GM13976 (cell line): ENCODE measurements at regions not wholly inside any gene's neighbourhood (a gene's known extent, or its start where the extent isn't known, plus 50 kb on each side); places are given as distances from the start of the nearest gene placed in this dataset.

Experiments
- DNase-seq: peaks from one replicate; pipeline ENCODE4 v3.0.0; 2012; ENCODE audit warnings: low spot score
- in situ Hi-C: fragments of 300-500 bp; cut with MboI; formaldehyde crosslinking; loops from one replicate; pipeline ENCODE4 v1.12.0; 2022; ENCODE audit warnings: low sequenced_read_pairs, mixed read lengths, inconsistent platforms; ENCODE audit not compliant: unreplicated experiment
- TF ChIP-seq, protein P1 (sequence below): IDR thresholded peaks from 2 replicates; pipeline ENCODE4 v1.5.1; 2012; ENCODE audit warnings: borderline replicate concordance, mild to moderate bottlenecking; ENCODE audit not compliant: insufficient read depth; ENCODE audit errors: extremely low read depth, missing control alignments, control extremely low read depth

- in situ Hi-C loops, result loop anchor here (10.0 kb wide), 1 partner anchor 488 kb away; no protein-coding TSS in a partner anchor
- TF ChIP-seq, protein P1, sequence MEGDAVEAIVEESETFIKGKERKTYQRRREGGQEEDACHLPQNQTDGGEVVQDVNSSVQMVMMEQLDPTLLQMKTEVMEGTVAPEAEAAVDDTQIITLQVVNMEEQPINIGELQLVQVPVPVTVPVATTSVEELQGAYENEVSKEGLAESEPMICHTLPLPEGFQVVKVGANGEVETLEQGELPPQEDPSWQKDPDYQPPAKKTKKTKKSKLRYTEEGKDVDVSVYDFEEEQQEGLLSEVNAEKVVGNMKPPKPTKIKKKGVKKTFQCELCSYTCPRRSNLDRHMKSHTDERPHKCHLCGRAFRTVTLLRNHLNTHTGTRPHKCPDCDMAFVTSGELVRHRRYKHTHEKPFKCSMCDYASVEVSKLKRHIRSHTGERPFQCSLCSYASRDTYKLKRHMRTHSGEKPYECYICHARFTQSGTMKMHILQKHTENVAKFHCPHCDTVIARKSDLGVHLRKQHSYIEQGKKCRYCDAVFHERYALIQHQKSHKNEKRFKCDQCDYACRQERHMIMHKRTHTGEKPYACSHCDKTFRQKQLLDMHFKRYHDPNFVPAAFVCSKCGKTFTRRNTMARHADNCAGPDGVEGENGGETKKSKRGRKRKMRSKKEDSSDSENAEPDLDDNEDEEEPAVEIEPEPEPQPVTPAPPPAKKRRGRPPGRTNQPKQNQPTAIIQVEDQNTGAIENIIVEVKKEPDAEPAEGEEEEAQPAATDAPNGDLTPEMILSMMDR, result no peak
- DNase-seq, result no peak
Measured at GRCh38 chr11:87422566-87422965, 384.8 kb downstream of the TMEM135 start.

- in situ Hi-C loops, result loop anchor here (10.0 kb wide), 1 partner anchor 487 kb away; no protein-coding TSS in a partner anchor
- peak; percentile 54 for DNase-seq
- TF ChIP-seq, protein P1, result peak; percentile 60
Measured at GRCh38 chr11:87421422-87421821, 383.7 kb downstream of the TMEM135 start.

GRCh38 chr11:87417951-87418350, 380.2 kb downstream of the TMEM135 start:
- TF ChIP-seq, protein P1, result no peak
- no peak for DNase-seq
- in situ Hi-C loops, result loop anchor here (10.0 kb wide), 1 partner anchor 63 kb away; no protein-coding TSS in a partner anchor

GRCh38 chr11:87405843-87406242, 368.1 kb downstream of the TMEM135 start:
- in situ Hi-C loops, result no loop called here
- TF ChIP-seq, protein P1, result no peak
- DNase-seq, result no peak

- TF ChIP-seq, protein P1, result no peak
- DNase-seq, result no peak
- in situ Hi-C loops, result no loop called here
Measured at GRCh38 chr11:87405356-87405755, 367.6 kb downstream of the TMEM135 start.

GRCh38 chr11:87401653-87402052, 363.9 kb downstream of the TMEM135 start:
- DNase-seq, result no peak
- in situ Hi-C loops, result no loop called here
- TF ChIP-seq, protein P1, result no peak
